CD4-positive, alpha-beta memory T cell (primary cell): ENCODE measurements at regions not wholly inside any gene's neighbourhood (a gene's known extent, or its start where the extent isn't known, plus 50 kb on each side); places are given as distances from the start of the nearest gene placed in this dataset.

Source experiments
- CTCF ChIA-PET: fragments of 350-600 bp; sonication (Branson Sonifier 250); formaldehyde crosslinking; loops from one replicate; lab custom pipeline; 2021; ENCODE audit warnings: inconsistent platforms; ENCODE audit not compliant: partially characterized antibody; lab: Charles Lee
- POLR2A ChIA-PET: fragments of 350-600 bp; sonication (Branson Sonifier 250); formaldehyde crosslinking; loops from one replicate; lab custom pipeline; 2021; ENCODE audit not compliant: partially characterized antibody; lab: Charles Lee
- DNase-seq, 5 donors: peaks; one replicate each; pipeline versions ENCODE4 v3.0.0 to v3.0.0-alpha.2; 2020 to 2022; ENCODE audit warnings: mixed read lengths in 1 of 5
- H3K27ac ChIP-seq: one replicate; pipeline ENCODE4 v1.7.0; 2013; ENCODE audit warnings: low read depth, low read length
- H3K27me3 ChIP-seq: 2 replicates; pipeline ENCODE4 v1.7.0; 2013; ENCODE audit warnings: mild to moderate bottlenecking, low read length, moderate library complexity; ENCODE audit not compliant: insufficient read depth
- H3K36me3 ChIP-seq: 2 replicates; pipeline ENCODE4 v1.7.0; 2013; ENCODE audit warnings: mild to moderate bottlenecking, low read length, moderate library complexity; ENCODE audit not compliant: insufficient read depth
- H3K4me1 ChIP-seq: 2 replicates; pipeline ENCODE4 v1.7.0; 2013; ENCODE audit warnings: mild to moderate bottlenecking, low read length, moderate library complexity; ENCODE audit not compliant: insufficient read depth
- H3K4me3 ChIP-seq, 2 donors: one replicate each; pipeline ENCODE4 v1.7.0; 2013; ENCODE audit warnings: low read length in 2 of 2, mild to moderate bottlenecking in 1 of 2
- H3K9me3 ChIP-seq, 2 donors: one replicate each; pipeline ENCODE4 v1.7.0; 2013; ENCODE audit warnings: low read length in 2 of 2, control low read depth in 1 of 2; ENCODE audit not compliant: control insufficient read depth in 1 of 2
- H3K27ac Mint-ChIP-seq, 7 donors: one replicate each; pipeline ENCODE4 v1.8.0; 2020 to 2021; ENCODE audit warnings: mixed read lengths in 7 of 7, mild to moderate bottlenecking in 6 of 7, inconsistent platforms in 3 of 7, moderate library complexity in 3 of 7
- H3K27me3 Mint-ChIP-seq, 2 donors: one replicate each; pipeline ENCODE4 v1.8.0; 2020 to 2021; ENCODE audit warnings: mixed read lengths in 2 of 2
- H3K36me3 Mint-ChIP-seq, 2 donors: one replicate each; pipeline ENCODE4 v1.8.0; 2020 to 2021; ENCODE audit warnings: mixed read lengths in 2 of 2, inconsistent platforms in 1 of 2, mild to moderate bottlenecking in 1 of 2
- H3K4me1 Mint-ChIP-seq, 4 donors: one replicate each; pipeline ENCODE4 v1.8.0; 2020 to 2021; ENCODE audit warnings: mixed read lengths in 4 of 4, mild to moderate bottlenecking in 1 of 4
- H3K4me3 Mint-ChIP-seq, 8 donors: one replicate each; pipeline ENCODE4 v1.8.0; 2020 to 2021; ENCODE audit warnings: mixed read lengths in 8 of 8, mild to moderate bottlenecking in 7 of 8, moderate library complexity in 6 of 8, inconsistent platforms in 3 of 8
- H3K9me3 Mint-ChIP-seq, 8 donors: one replicate each; pipeline ENCODE4 v1.8.0; 2020 to 2021; ENCODE audit warnings: mixed read lengths in 8 of 8, mild to moderate bottlenecking in 5 of 8, inconsistent platforms in 3 of 8, moderate library complexity in 1 of 8
- intact Hi-C: fragments of 100-400 bp; cut with micrococcal nuclease; formaldehyde crosslinking; loops from one replicate; pipeline ENCODE4 v1.15.1; 2023

DNA sequence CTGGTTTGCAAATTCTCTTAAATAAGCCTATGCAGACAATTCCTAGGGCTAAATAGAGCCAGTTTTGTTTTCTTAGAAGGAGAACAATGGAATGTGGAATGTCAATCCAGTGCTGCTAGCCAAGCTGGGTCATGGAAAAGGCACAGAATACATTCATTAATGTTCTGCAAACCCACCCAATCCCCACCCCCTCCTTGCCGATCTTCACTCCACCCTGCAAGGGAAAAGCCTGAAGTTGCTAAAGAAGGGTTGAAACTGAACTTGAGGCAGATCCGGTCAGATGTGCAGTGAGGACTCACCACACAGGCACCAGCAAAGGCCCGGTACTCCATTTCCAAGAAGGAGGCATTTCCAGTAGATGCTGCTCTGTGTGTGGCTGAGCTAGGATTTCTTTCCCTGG, 179.6 kb downstream of the PLPP3 start:
- Mint-ChIP-seq H3K4me1 (no peaks in the 10 kb centered on the region), H3K4me3 (no peak overlapping the region), H3K27me3 (peaks cover 0 to 2% of the 10 kb centered on the region in 2 donors), H3K9me3 (peaks cover 0 to 4% (median 2%) of the 10 kb centered on the region in 8 donors), H3K27ac (no peak overlapping the region), H3K36me3 (no peaks in the 10 kb centered on the region)
- no peaks in the 10 kb centered on the region for H3K36me3 ChIP-seq
- POLR2A ChIA-PET: no interaction called here
- CTCF ChIA-PET: no interaction called here
- DNase-seq: no peak
- H3K27me3 ChIP-seq: no peaks in the 10 kb centered on the region
- no peak overlapping the region for H3K4me3 ChIP-seq
- intact Hi-C loops: no loop called here
- no peaks in the 10 kb centered on the region for H3K4me1 ChIP-seq
- no peak overlapping the region for H3K27ac ChIP-seq
- no peaks in the 10 kb centered on the region for H3K9me3 ChIP-seq

DNA sequence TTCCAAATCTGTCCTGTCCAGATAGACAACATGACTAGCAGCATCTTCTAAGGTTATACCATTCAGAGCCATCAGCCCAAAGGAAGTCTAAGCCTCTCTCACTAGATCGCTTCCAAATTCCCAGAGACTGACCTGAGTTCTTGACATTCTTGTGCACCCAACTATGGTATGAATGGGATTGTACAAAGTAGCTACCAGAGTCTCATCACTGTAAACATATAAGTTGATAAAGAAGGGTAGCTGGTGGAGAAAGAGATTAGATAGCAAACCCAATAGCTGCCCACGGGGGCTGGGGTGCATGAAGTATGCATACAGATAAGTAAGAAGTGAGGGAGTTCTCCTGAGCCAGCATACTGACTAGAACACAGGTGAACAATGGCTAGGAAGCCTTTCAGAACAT, 180.0 kb downstream of the PLPP3 start:
- intact Hi-C loops: no loop called here
- no peaks in the 10 kb centered on the region for H3K4me1 ChIP-seq
- Mint-ChIP-seq H3K27ac (no peak overlapping the region), H3K4me3 (no peak overlapping the region), H3K27me3 (peaks cover 0 to 2% of the 10 kb centered on the region in 2 donors), H3K4me1 (no peaks in the 10 kb centered on the region), H3K36me3 (no peaks in the 10 kb centered on the region), H3K9me3 (peaks cover 0 to 4% (median 2%) of the 10 kb centered on the region in 8 donors)
- no peak for DNase-seq
- no peak overlapping the region for H3K27ac ChIP-seq
- POLR2A ChIA-PET: no interaction called here
- no peak overlapping the region for H3K4me3 ChIP-seq
- H3K36me3 ChIP-seq: no peaks in the 10 kb centered on the region
- CTCF ChIA-PET: no interaction called here
- no peaks in the 10 kb centered on the region for H3K9me3 ChIP-seq
- no peaks in the 10 kb centered on the region for H3K27me3 ChIP-seq

DNA sequence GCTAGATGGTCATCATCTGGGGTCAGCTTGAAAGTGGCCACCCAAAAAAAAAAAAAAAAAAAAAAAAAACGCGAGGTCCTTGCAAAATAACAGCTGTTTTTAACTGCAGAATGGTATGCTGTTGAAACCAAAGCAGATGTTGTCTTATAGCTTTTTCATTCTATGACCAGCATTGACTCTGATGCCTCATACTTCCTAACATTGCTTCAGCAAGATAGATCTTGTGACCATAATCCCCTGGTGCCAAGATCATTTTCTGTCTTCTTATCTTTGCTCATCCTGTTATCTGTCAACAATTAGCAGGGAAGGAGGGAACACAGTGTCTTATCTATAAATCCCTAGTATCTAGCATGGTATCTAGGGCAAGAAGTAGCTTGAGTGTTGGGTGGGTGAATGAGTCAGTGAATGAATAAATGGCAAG, 181.5 kb downstream of the PLPP3 start:
- Mint-ChIP-seq H3K4me1 (no peaks in the 10 kb centered on the region), H3K9me3 (peaks cover 0 to 4% (median 2%) of the 10 kb centered on the region in 8 donors), H3K27me3 (no peaks in the 10 kb centered on the region), H3K27ac (no peak overlapping the region), H3K4me3 (no peak overlapping the region), H3K36me3 (no peaks in the 10 kb centered on the region)
- H3K27ac ChIP-seq: no peak overlapping the region
- intact Hi-C loops: no loop called here
- no peak for DNase-seq
- H3K36me3 ChIP-seq: no peaks in the 10 kb centered on the region
- CTCF ChIA-PET: no interaction called here
- POLR2A ChIA-PET: no interaction called here
- H3K4me1 ChIP-seq: no peaks in the 10 kb centered on the region
- no peaks in the 10 kb centered on the region for H3K9me3 ChIP-seq
- H3K27me3 ChIP-seq: no peaks in the 10 kb centered on the region
- H3K4me3 ChIP-seq: no peak overlapping the region

DNA sequence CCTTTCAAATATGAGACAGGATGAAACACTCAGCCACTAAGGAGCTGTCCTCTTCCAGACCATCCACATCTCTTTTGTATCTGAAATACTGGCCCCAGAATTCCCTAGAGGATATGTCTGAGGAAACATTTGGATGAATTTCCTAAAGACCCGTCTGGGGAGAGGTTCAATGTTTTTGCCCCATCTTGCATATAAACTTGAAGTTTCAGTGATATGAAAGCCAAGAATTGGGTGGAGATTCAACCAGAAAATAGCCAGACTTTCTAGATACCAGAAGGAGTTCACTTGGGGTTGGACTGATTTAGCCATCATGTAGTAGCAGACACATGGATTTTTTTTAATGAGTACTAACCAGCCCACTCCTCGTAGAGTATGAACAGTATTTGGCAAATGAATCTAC, 182.0 kb downstream of the PLPP3 start:
- POLR2A ChIA-PET: no interaction called here
- Histone ChIP-seq H3K4me3 (no peak overlapping the region), H3K27ac (no peak overlapping the region), H3K36me3 (no peaks in the 10 kb centered on the region), H3K27me3 (no peaks in the 10 kb centered on the region), H3K4me1 (no peaks in the 10 kb centered on the region), H3K9me3 (no peaks in the 10 kb centered on the region)
- H3K4me1 Mint-ChIP-seq: no peaks in the 10 kb centered on the region
- H3K27me3 Mint-ChIP-seq: no peaks in the 10 kb centered on the region
- intact Hi-C loops: no loop called here
- no peaks in the 10 kb centered on the region for H3K36me3 Mint-ChIP-seq
- no peak overlapping the region for H3K27ac Mint-ChIP-seq
- no peak for DNase-seq
- CTCF ChIA-PET: no interaction called here
- H3K4me3 Mint-ChIP-seq: no peak overlapping the region
- peaks cover 0 to 5% (median 2%) of the 10 kb centered on the region in 8 donors for H3K9me3 Mint-ChIP-seq

DNA sequence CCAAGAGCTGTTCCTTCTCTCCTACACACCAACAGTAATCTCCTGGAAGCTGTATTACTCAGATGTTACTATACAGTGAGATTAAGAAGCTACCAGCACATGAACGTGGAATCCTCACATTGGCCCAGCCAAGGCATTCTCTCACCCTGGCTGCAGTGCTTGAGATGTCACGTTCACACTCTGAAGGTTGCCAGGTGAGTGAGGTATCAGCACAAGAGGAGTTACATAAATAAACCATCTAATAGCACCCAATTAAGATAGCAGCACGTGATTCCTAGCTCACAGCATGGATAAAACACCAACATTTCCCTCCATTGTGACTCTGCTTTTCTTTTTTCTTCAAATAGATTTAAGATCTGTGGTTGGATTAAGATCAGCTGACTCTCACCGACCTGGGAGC, 182.8 kb downstream of the PLPP3 start:
- no peaks in the 10 kb centered on the region for H3K27me3 ChIP-seq
- H3K4me1 ChIP-seq: no peaks in the 10 kb centered on the region
- no peak for DNase-seq
- H3K4me3 ChIP-seq: no peak overlapping the region
- no peak overlapping the region for H3K4me3 Mint-ChIP-seq
- H3K4me1 Mint-ChIP-seq: no peaks in the 10 kb centered on the region
- no peak overlapping the region for H3K27ac ChIP-seq
- intact Hi-C loops: no loop called here
- no peaks in the 10 kb centered on the region for H3K36me3 ChIP-seq
- H3K27me3 Mint-ChIP-seq: no peaks in the 10 kb centered on the region
- ChIA-PET POLR2A (no interaction called here), CTCF (no interaction called here)
- H3K9me3 Mint-ChIP-seq: peaks cover 0 to 6% (median 2%) of the 10 kb centered on the region in 8 donors
- no peaks in the 10 kb centered on the region for H3K9me3 ChIP-seq
- H3K36me3 Mint-ChIP-seq: no peaks in the 10 kb centered on the region
- H3K27ac Mint-ChIP-seq: no peak overlapping the region

DNA sequence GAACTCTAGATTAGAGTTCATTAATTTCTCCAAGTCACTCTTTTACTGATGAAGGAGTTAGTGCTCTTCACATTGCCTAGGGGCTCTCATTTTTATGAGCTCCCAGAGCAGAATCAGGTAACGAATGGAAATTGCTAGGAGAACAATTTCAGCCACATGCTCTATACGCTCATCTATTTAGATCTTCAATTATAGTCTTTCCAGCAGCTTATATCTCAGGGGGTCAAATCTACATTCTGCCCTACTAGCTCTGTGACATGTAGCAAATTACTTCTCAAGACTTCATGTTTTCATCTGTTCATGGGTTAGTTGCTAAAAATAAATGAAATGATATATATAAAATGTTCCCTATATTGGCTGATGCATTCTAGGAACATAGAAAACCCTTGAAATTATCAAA, 183.6 kb downstream of the PLPP3 start:
- Histone ChIP-seq H3K27me3 (no peaks in the 10 kb centered on the region), H3K4me3 (no peak overlapping the region), H3K27ac (no peak overlapping the region), H3K9me3 (no peaks in the 10 kb centered on the region), H3K36me3 (no peaks in the 10 kb centered on the region), H3K4me1 (no peaks in the 10 kb centered on the region)
- Mint-ChIP-seq H3K27ac (no peak overlapping the region), H3K4me3 (no peak overlapping the region), H3K36me3 (no peaks in the 10 kb centered on the region), H3K27me3 (no peaks in the 10 kb centered on the region), H3K9me3 (peaks cover 0 to 6% (median under 1%) of the 10 kb centered on the region in 8 donors), H3K4me1 (no peaks in the 10 kb centered on the region)
- DNase-seq: no peak
- intact Hi-C loops: no loop called here
- POLR2A ChIA-PET: no interaction called here
- CTCF ChIA-PET: no interaction called here

DNA sequence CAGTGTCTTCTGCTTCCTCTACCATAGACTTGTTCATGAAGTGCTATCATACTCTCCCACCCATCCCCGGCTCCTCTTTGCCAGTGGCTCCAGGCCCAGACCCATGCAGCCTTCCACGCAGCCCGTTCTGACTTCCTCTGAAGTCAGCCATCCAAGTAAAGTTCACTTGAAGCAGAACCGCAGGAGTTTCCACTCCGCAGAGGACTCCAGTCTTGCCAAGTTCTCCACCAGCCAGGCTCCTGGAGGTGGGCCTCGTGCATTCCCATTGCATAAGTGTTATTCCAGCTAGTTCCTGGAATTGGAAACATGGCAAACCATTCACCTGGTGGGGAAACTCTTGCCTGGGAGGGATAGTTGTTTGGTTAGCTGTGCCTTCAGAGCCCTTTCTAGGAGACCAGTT, 185.1 kb downstream of the PLPP3 start:
- ChIA-PET POLR2A (no interaction called here), CTCF (no interaction called here)
- Histone ChIP-seq H3K27me3 (no peaks in the 10 kb centered on the region), H3K4me3 (no peak overlapping the region), H3K4me1 (no peaks in the 10 kb centered on the region), H3K36me3 (no peaks in the 10 kb centered on the region), H3K27ac (no peak overlapping the region), H3K9me3 (no peaks in the 10 kb centered on the region)
- Mint-ChIP-seq H3K4me3 (no peak overlapping the region), H3K36me3 (no peaks in the 10 kb centered on the region), H3K27me3 (no peaks in the 10 kb centered on the region), H3K4me1 (no peaks in the 10 kb centered on the region), H3K27ac (no peak overlapping the region), H3K9me3 (peaks cover 0 to 5% (median under 1%) of the 10 kb centered on the region in 8 donors)
- DNase-seq: no peak
- intact Hi-C loops: no loop called here
